ENCODE measurements at regions not wholly inside any gene's neighbourhood (a gene's known extent, or its start where the extent isn't known, plus 50 kb on each side); places are given as distances from the start of the nearest gene placed in this dataset.

DNA sequence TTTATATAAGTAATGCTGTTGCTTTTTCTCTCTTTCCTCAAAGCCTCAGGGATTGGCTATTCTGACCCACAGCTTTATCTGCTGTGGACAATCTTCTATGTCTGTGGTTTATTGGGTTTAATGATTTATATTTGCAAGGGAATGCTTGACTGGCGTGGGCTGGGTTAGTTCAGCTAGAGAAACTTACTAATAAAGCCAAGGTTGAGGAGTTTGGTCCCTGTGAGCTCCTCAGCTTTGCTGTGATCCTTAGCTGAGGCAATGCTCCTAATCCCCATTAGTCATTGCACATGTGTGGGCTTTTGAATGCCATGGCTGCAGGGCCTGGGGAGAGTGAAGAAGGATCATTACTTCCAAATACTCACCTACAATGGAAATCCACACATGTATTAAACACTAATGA lies 179.3 kb downstream of the ZNF326 start:
- Histone ChIP-seq H3K27ac (no peak overlapping the region), H3K27me3 (ENCODE audit: low read depth) (no peaks in the 10 kb centered on the region), H3K9me3 (no peaks in the 10 kb centered on the region), H3K36me3 (no peaks in the 10 kb centered on the region), H3K4me3 (no peak overlapping the region), H3K4me1 (no peaks in the 10 kb centered on the region)
- TF ChIP-seq, protein P1, sequence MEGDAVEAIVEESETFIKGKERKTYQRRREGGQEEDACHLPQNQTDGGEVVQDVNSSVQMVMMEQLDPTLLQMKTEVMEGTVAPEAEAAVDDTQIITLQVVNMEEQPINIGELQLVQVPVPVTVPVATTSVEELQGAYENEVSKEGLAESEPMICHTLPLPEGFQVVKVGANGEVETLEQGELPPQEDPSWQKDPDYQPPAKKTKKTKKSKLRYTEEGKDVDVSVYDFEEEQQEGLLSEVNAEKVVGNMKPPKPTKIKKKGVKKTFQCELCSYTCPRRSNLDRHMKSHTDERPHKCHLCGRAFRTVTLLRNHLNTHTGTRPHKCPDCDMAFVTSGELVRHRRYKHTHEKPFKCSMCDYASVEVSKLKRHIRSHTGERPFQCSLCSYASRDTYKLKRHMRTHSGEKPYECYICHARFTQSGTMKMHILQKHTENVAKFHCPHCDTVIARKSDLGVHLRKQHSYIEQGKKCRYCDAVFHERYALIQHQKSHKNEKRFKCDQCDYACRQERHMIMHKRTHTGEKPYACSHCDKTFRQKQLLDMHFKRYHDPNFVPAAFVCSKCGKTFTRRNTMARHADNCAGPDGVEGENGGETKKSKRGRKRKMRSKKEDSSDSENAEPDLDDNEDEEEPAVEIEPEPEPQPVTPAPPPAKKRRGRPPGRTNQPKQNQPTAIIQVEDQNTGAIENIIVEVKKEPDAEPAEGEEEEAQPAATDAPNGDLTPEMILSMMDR (IDR thresholded peaks at IDR 0.05): no peak
- ATAC-seq (no peak), DNase-seq (no peak)
- intact Hi-C loops (cut with DNase I): no loop called here

DNA sequence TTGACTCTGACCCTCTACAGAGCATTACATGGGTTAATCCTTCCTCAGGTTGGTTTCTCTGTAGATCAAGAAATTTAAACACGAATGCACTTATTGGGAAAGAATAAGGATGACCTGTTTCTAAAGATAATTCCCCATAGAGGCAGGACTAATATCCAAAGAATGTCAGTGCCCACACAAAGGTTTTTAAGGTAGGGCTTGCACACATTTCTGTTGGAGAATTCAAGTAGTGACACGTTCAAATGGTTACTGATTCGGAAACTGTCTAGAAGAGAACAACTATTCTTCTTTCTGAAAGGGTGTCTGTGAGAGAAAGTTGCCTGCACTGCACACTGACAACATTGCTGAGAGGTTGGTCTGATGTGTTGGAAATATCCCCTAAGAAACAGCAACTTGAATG lies 167.3 kb downstream of the ZNF326 start:
- Histone ChIP-seq H3K9me3 (no peaks in the 10 kb centered on the region), H3K4me3 (no peak overlapping the region), H3K36me3 (no peaks in the 10 kb centered on the region), H3K27ac (no peak overlapping the region), H3K4me1 (no peaks in the 10 kb centered on the region), H3K27me3 (ENCODE audit: low read depth) (no peaks in the 10 kb centered on the region)
- intact Hi-C loops (cut with DNase I): no loop called here
- DNase-seq: no peak
- TF ChIP-seq, protein P1 (IDR thresholded peaks at IDR 0.05): no peak
- no peak for ATAC-seq

DNA sequence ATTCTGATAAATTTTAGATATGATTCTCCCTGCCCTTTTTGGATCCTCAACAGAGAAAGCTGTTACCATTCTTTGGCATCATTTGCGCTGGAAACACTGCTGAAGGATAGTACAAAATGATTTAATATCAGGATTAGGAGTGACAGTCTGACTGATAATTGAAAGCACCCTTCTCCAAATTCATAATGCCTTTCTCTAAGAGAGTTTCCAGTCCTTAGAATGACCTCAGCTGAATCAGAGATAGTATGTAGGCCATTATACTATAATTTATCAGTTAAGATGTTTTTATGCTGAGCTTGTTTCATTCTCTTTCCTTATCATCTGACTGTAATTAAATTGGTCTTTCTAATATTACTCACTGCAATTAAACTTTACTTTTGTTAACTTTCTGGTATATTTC lies 166.7 kb downstream of the ZNF326 start:
- TF ChIP-seq, protein P1 (IDR thresholded peaks at IDR 0.05): no peak
- ATAC-seq: no peak
- H3K4me3 ChIP-seq: no peak overlapping the region
- H3K9me3 ChIP-seq: no peaks in the 10 kb centered on the region
- H3K36me3 ChIP-seq: no peaks in the 10 kb centered on the region
- no peak overlapping the region for H3K27ac ChIP-seq
- intact Hi-C loops (cut with DNase I): no loop called here
- H3K27me3 ChIP-seq (ENCODE audit: low read depth): no peaks in the 10 kb centered on the region
- no peaks in the 10 kb centered on the region for H3K4me1 ChIP-seq
- DNase-seq: no peak

DNA sequence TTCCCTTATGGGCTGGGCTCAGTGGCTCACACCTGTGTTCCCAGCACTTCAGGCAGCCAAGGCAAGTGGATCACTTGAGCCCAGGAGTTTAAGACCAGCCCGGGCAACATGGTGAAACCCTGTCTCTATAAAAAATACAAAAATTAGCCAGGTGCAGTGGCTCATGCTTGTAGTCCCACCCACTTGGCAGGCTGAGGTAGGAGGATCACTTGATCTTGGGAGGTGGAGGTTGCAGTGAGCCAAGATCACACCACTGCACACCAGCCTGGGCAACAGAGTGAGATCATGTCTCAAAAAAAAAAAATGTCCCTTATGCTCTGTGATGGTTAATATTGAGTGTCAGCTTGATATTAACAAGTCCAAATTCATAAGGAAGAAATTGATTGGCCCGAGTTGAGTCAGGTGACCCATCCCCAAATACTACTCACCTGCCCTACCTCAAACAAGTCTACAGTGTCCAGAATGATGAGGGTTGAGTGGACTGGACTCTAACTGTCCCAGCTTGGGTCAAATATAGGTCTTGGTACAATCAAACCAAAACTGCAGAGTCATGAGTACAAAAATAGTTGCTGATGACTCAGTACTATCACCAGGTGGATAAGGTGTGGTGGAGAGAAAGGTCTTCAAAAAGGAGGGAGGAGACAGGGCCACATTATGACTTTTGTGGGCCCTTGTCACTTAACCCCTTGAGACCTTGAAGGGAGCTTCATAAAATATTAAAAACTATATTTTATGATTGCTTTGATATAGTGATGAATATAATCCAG lies 161.0 kb downstream of the ZNF326 start:
- Histone ChIP-seq H3K27ac (no peak overlapping the region), H3K27me3 (ENCODE audit: low read depth) (no peaks in the 10 kb centered on the region), H3K4me1 (no peaks in the 10 kb centered on the region), H3K9me3 (no peaks in the 10 kb centered on the region), H3K4me3 (no peak overlapping the region), H3K36me3 (no peaks in the 10 kb centered on the region)
- intact Hi-C loops (cut with DNase I): no loop called here
- TF ChIP-seq, protein P1 (IDR thresholded peaks at IDR 0.05): no peak
- DNase-seq (no peak), ATAC-seq (no peak)

DNA sequence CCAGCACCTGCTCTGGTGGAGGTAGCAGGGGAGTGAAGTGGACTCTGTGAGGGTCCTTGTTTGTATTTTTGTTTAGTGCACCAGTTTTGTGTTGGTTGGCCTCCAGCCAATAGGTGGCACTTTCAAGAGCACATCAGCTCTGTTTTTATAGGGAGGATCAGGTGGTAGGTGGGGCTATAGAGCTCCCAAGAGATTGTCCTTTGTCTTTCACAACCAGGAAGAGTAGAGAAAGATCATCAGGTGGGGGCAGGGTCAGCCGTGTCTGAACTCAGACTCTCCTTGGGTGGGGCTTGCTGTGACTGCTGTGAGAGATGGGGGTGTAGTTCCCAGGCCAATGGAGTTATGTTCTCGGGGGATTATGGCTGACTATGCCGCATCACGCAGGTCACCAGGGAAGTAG lies 159.8 kb downstream of the ZNF326 start:
- H3K9me3 ChIP-seq: no peaks in the 10 kb centered on the region
- H3K4me3 ChIP-seq: no peak overlapping the region
- no peaks in the 10 kb centered on the region for H3K27me3 ChIP-seq (ENCODE audit: low read depth)
- TF ChIP-seq, protein P1 (IDR thresholded peaks at IDR 0.05): no peak
- no peaks in the 10 kb centered on the region for H3K36me3 ChIP-seq
- intact Hi-C loops (cut with DNase I): no loop called here
- no peak overlapping the region for H3K27ac ChIP-seq
- H3K4me1 ChIP-seq: no peaks in the 10 kb centered on the region
- DNase-seq (no peak), ATAC-seq (no peak)
